Astrocyte of the hippocampus (primary cell): ENCODE measurements at regions not wholly inside any gene's neighbourhood (a gene's known extent, or its start where the extent isn't known, plus 50 kb on each side); places are given as distances from the start of the nearest gene placed in this dataset.
"Not testable (repeated sequence)": the region's sequence is repeated elsewhere in the genome, so short reads cannot be mapped to it uniquely, and the experiment has no call there.

Experiments
- DNase-seq: peaks from one replicate; pipeline ENCODE4 v3.0.0; 2011; ENCODE audit warnings: low read depth, low spot score

- no peak for DNase-seq
Measured at GRCh38 chr1:199512037-199512710, 515.3 kb upstream of the NR5A2 start.

GRCh38 chr1:199515261-199515660 is 512.2 kb upstream of the NR5A2 start:
- DNase-seq = no peak

GRCh38 chr1:199522338-199522737 is 505.2 kb upstream of the NR5A2 start:
- no peak for DNase-seq

- DNase-seq = no peak
Measured at GRCh38 chr1:199522936-199523335, 504.6 kb upstream of the NR5A2 start.

- no peak for DNase-seq
Measured at GRCh38 chr1:199529324-199529723, 498.2 kb upstream of the NR5A2 start.

GRCh38 chr1:199533361-199533760 is 494.1 kb upstream of the NR5A2 start:
- DNase-seq = not testable (repeated sequence)

- no peak for DNase-seq
Measured at GRCh38 chr1:199545780-199546179, 481.7 kb upstream of the NR5A2 start.

GRCh38 chr1:199546323-199546722 is 481.2 kb upstream of the NR5A2 start:
- no peak for DNase-seq

- DNase-seq = peak; percentile 14
Measured at GRCh38 chr1:199549421-199549820, 478.1 kb upstream of the NR5A2 start.

- peak; percentile 46 for DNase-seq
Measured at GRCh38 chr1:199550199-199551065, 477.1 kb upstream of the NR5A2 start.

GRCh38 chr1:199551967-199552565 is 475.4 kb upstream of the NR5A2 start:
- DNase-seq = peak; percentile 83

- no peak for DNase-seq
Measured at GRCh38 chr1:199553104-199553503, 474.4 kb upstream of the NR5A2 start.

- no peak for DNase-seq
Measured at GRCh38 chr1:199561334-199561733, 466.2 kb upstream of the NR5A2 start.

GRCh38 chr1:199573047-199573446 is 454.5 kb upstream of the NR5A2 start:
- no peak for DNase-seq

GRCh38 chr1:199574950-199575349 is 452.6 kb upstream of the NR5A2 start:
- no peak for DNase-seq

- no peak for DNase-seq
Measured at GRCh38 chr1:199580300-199580699, 447.2 kb upstream of the NR5A2 start.

GRCh38 chr1:199585392-199585791 is 442.1 kb upstream of the NR5A2 start:
- no peak for DNase-seq

GRCh38 chr1:199590708-199591107 is 436.8 kb upstream of the NR5A2 start:
- DNase-seq = no peak

- no peak for DNase-seq
Measured at GRCh38 chr1:199591468-199591867, 436.0 kb upstream of the NR5A2 start.

- no peak for DNase-seq
Measured at GRCh38 chr1:199593475-199593874, 434.0 kb upstream of the NR5A2 start.

GRCh38 chr1:199596448-199596847 is 431.1 kb upstream of the NR5A2 start:
- DNase-seq = not testable (repeated sequence)

GRCh38 chr1:199597152-199597551 is 430.4 kb upstream of the NR5A2 start:
- no peak for DNase-seq

- no peak for DNase-seq
Measured at GRCh38 chr1:199608414-199608813, 419.1 kb upstream of the NR5A2 start.
